ENCODE measurements at regions not wholly inside any gene's neighbourhood (a gene's known extent, or its start where the extent isn't known, plus 50 kb on each side); places are given as distances from the start of the nearest gene placed in this dataset.

- no peaks in the 10 kb centered on the region for H3K36me3 ChIP-seq
- H3K9me3 ChIP-seq, result no peaks in the 10 kb centered on the region
- intact Hi-C loops (cut with DNase I), result no loop called here
- no peaks in the 10 kb centered on the region for H3K27me3 ChIP-seq
- no peak overlapping the region for H3K27ac ChIP-seq
- no peaks in the 10 kb centered on the region for H3K4me1 ChIP-seq
- WGBS, 2 donors, result 88 to 89% methylated on average over 10 of the region's 10 CpGs
- no peak for DNase-seq
- TF ChIP-seq POLR2A (IDR thresholded peaks at IDR 0.05) (no peak), CTCF (IDR thresholded peaks at IDR 0.05) (no peak)
- no peak overlapping the region for H3K4me3 ChIP-seq (replicated peaks in 1 of 3)
Observed at GRCh38 chr11:70682056-70682455, 283.7 kb downstream of the CTTN start.

- H3K4me1 ChIP-seq, result no peaks in the 10 kb centered on the region
- H3K4me3 ChIP-seq (replicated peaks in 1 of 3), result no peak overlapping the region
- H3K36me3 ChIP-seq, result no peaks in the 10 kb centered on the region
- H3K27ac ChIP-seq, result no peak overlapping the region
- WGBS, 2 donors, result 93 to 96% methylated on average over 12 of the region's 12 CpGs
- no peak for DNase-seq
- no peaks in the 10 kb centered on the region for H3K27me3 ChIP-seq
- no peak for TF ChIP-seq POLR2A (IDR thresholded peaks at IDR 0.05)
- TF ChIP-seq CTCF (IDR thresholded peaks at IDR 0.05), result no peak
- intact Hi-C loops (cut with DNase I), result no loop called here
- no peaks in the 10 kb centered on the region for H3K9me3 ChIP-seq
Observed at GRCh38 chr11:70682760-70683159, 284.4 kb downstream of the CTTN start.

- H3K27ac ChIP-seq, result no peak overlapping the region
- WGBS, 2 donors, result 68 to 70% methylated on average over 2 to 5 of the region's 6 CpGs
- H3K4me3 ChIP-seq (replicated peaks in 1 of 3), result no peak overlapping the region
- H3K27me3 ChIP-seq, result no peaks in the 10 kb centered on the region
- intact Hi-C loops (cut with DNase I), result no loop called here
- no peaks in the 10 kb centered on the region for H3K36me3 ChIP-seq
- TF ChIP-seq CTCF (IDR thresholded peaks at IDR 0.05) (no peak), POLR2A (IDR thresholded peaks at IDR 0.05) (no peak)
- no peak for DNase-seq
- no peaks in the 10 kb centered on the region for H3K9me3 ChIP-seq
- no peaks in the 10 kb centered on the region for H3K4me1 ChIP-seq
Observed at GRCh38 chr11:70687716-70688115, 289.4 kb downstream of the CTTN start.

GRCh38 chr11:70688142-70688541 is 289.8 kb downstream of the CTTN start:
- Histone ChIP-seq H3K9me3 (no peaks in the 10 kb centered on the region), H3K4me3 (replicated peaks in 1 of 3) (no peak overlapping the region), H3K4me1 (no peaks in the 10 kb centered on the region), H3K27ac (no peak overlapping the region), H3K36me3 (no peaks in the 10 kb centered on the region), H3K27me3 (no peaks in the 10 kb centered on the region)
- WGBS, 2 donors, result 71 to 80% methylated on average over 8 of the region's 8 CpGs
- intact Hi-C loops (cut with DNase I), result no loop called here
- TF ChIP-seq POLR2A (IDR thresholded peaks at IDR 0.05) (no peak), CTCF (IDR thresholded peaks at IDR 0.05) (no peak)
- DNase-seq, result no peak

GRCh38 chr11:70689764-70690163 is 291.4 kb downstream of the CTTN start:
- Histone ChIP-seq H3K4me3 (replicated peaks in 1 of 3) (no peak overlapping the region), H3K36me3 (no peaks in the 10 kb centered on the region), H3K27me3 (no peaks in the 10 kb centered on the region), H3K27ac (no peak overlapping the region), H3K9me3 (no peaks in the 10 kb centered on the region), H3K4me1 (no peaks in the 10 kb centered on the region)
- DNase-seq, result no peak
- intact Hi-C loops (cut with DNase I), result no loop called here
- no peak for TF ChIP-seq CTCF (IDR thresholded peaks at IDR 0.05)
- no peak for TF ChIP-seq POLR2A (IDR thresholded peaks at IDR 0.05)
- WGBS, 2 donors, result 82 to 85% methylated on average over 6 of the region's 6 CpGs

Measured in thyroid gland (tissue), 4 donors.